Astrocyte of the hippocampus (primary cell): ENCODE measurements at regions not wholly inside any gene's neighbourhood (a gene's known extent, or its start where the extent isn't known, plus 50 kb on each side); places are given as distances from the start of the nearest gene placed in this dataset.
A peak's percentile ranks its signal among the peaks of the same experiment; 100 is the strongest.

ENCODE experiments used
- DNase-seq: peaks from one replicate; pipeline ENCODE4 v3.0.0; 2011; ENCODE audit warnings: low read depth, low spot score

GRCh38 chr9:75410405-75410804, 322.1 kb downstream of the OSTF1 start:
- no peak for DNase-seq

DNA sequence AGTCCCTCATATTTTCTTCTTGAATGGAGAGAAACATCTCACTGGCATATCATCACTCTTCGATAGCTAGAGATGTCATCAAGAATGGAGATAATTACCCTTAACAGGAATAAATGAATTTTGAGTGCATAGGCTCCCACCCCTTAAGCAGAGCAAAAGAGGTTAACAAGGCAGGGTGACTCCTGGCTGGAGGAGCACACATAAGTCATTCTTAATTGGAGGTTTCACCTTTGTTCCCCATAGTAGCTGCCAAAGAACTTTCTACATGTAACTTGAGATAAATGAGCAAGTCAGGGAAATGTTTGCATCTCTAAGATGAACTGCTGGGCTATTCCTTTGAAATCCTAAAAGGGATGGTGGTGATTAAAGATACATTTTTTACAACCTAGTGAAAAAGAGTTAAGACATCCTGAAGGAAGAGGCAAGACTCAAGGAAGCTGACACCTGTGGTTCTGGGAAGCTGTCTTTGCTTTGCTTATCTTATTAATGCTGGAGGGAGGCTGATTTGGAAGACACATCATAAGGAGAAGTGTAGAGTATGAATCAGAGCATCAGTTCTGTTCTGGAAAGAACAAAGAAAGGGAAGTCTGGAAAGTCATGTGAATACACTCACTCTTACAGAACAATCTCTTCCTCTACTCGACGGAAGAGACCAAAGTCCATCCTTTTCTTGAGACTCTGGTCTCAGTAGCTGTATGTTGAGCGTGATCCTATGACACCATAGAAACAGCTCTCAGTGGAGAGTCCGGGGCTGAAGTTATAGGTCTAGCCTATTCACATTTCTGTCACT, 326.3 kb downstream of the OSTF1 start:
- DNase-seq: no peak

GRCh38 chr9:75417471-75417870, 329.2 kb downstream of the OSTF1 start:
- no peak for DNase-seq

DNA sequence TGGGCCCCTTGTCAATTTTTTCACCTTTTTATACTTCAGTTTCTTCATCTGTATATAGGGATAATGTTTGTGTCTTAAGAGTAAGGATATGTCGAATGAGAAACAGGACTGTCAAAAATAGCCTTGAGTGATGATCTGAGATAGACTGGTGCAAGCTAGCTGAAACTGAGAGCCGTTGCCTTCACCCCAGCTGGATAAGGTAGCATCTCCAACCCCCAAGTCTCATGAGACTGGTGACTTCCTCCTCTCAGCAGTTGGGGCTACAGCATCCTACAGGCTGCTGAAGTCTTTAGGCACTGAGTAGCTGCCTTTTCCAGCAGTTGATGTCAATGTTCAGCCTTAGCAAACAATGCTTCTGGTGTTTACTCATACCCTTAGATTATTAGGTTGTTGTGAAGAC, 330.2 kb downstream of the OSTF1 start:
- no peak for DNase-seq

- DNase-seq: no peak
Observed at GRCh38 chr9:75422944-75423522, 334.7 kb downstream of the OSTF1 start.

GRCh38 chr9:75429531-75430475, 341.5 kb downstream of the OSTF1 start:
- DNase-seq: no peak

- no peak for DNase-seq
Observed at GRCh38 chr9:75431375-75431774, 343.1 kb downstream of the OSTF1 start.

DNA sequence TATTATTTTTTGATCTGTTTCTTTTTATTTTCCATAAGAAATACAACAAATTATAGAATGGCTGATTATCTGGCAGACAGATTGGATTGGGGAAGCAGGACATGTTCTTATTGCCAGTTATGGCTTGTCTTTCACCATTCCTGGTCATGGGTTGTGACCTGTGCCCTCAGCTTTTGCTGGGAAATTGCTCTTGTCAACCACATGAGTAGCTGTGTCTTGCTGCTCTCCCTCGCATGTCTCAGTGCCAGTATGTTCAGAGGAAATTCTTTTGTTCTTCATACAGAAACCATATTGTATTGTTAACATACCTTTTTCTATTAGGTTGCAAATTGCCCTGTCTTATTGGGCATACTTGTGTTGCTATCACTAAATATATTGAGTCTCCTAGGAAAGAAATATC, 344.1 kb downstream of the OSTF1 start:
- no peak for DNase-seq

DNA sequence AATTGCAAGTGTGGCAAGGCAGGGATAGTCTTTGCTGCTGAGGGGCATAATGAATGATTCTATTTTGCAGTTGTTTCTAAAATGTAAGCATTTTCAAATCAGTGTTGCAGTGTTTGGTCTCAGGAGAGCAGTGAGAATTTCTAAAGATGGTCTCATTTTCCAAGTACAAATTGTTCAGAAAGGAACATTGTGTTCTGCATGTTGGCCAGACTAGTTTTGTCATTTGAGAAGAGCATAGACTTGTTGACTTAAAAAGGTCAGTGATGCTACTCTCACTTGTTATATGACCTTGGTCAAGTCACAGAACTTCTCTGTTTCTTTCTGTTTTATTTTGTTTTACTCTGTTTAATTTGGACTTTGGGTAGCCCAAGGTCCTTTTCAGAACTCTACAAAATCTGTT, 344.6 kb downstream of the OSTF1 start:
- no peak for DNase-seq

GRCh38 chr9:75438716-75439115, 350.4 kb downstream of the OSTF1 start:
- DNase-seq: no peak

GRCh38 chr9:75440914-75441313, 352.6 kb downstream of the OSTF1 start:
- no peak for DNase-seq

- DNase-seq: no peak
Observed at GRCh38 chr9:75445144-75445543, 356.8 kb downstream of the OSTF1 start.

- DNase-seq: no peak
Observed at GRCh38 chr9:75447281-75447680, 359.0 kb downstream of the OSTF1 start.

DNA sequence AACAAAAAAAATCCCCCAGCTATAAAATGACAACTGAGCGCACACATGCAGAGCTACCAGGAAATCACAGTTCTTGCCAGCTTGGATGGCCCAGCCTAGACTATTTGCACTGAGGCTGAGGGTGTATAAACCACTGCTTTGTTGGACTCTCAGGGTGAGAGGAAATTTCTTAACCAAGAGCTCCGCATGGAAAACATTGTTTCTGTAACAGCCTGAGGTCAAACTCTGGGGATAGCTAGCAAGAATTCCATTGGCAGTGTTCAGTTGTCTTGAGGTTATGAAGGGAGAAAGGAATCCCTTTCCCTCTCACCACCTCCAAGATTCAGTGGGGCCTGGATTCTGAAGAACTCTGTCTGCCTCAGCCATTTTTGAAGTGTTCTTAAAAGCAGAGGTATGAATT, 360.0 kb downstream of the OSTF1 start:
- peak; percentile 85 for DNase-seq

DNA sequence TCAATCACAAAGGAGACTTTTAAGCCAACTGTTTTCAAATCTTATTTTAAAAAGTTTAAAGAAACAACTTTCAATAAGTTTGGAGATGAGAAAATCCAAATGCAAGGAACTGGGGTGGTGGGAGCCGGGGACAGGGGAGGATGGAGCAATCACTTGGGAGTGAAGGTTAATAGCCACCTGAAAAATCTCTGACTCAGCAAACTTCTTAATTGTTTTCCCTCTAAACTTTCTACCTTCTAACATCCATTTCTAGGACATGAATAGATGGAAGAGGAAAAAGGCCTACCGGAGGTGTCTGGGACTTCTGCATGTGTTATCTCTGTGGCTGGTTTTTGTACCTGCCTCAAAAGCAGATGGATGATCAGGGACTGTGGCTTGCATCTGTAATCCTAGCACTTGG, 360.6 kb downstream of the OSTF1 start:
- DNase-seq: no peak

DNA sequence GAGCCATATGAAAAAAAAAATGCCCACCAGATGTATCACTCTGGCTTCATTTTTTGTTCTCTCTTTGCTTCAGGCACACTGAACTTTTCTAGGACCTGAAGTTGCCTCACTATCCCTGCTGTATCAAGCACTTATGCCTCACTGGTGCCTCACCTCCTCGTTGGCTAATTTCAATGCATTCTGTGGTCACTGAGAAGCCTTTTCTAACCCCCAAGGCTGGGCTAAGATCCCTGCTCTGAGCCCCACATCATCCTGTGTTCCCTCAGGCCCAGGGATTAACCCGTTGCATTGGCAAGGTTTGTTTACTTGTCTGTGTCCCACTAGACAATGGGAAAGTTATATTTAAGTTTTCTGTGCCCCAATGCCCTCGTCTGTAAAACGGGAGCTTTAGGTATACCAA, 362.7 kb downstream of the OSTF1 start:
- DNase-seq: peak; percentile 77

DNA sequence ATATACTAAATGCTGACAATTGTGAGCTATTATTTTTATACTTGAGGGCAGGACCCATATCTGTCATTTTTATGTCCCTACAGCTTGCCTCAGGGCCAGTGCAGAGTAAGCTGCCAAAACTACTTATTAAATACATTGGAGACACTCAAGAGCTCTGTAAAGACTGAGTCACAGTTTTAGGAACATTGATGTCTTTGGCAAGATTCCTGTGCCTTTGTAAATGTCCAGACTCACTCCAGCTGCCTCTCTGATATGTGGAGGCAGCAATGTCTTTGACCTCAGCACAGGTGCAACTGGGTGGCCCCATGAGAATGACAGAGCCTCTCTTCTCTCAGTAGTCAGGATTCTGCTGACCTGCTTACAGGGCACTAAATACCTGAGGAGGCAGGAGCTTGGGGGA, 363.2 kb downstream of the OSTF1 start:
- peak; percentile 73 for DNase-seq

DNA sequence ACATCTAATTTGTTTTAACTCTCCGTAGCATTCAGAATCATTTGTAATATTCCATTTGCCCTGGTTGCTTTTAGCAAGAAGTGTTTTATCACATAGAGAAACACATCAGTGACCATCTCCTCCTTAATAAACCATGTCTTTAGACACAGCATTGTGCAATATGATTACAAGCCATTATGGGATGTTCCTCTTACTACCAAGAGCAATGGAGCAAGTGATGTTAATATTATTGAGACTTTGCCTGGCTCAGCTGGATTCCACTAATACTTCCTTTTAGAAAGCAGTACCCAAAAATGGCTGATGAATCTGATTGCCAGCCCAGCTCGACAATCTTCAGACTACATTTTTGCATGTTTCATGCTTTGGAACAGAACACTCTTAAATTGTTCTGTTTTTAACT, 364.2 kb downstream of the OSTF1 start:
- DNase-seq: no peak

DNA sequence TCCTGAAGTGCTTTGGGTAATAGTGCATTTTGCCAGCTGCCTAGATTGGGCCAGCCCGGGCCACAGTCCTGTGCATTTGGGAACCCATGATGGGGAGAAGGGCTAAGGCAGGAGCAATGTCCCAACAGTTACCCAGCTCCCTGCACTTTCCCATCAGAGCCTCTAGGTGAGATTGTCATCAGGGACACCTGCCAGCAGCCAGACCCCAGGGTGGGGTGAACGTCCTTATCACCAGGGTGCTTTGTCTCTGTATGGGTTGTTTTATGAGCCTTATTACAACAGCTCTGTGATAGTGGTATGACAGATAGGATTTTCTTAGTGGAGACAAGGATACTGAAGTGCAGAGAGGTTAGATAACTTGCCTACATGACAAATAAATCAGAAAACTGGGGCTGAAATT, 365.7 kb downstream of the OSTF1 start:
- no peak for DNase-seq

DNA sequence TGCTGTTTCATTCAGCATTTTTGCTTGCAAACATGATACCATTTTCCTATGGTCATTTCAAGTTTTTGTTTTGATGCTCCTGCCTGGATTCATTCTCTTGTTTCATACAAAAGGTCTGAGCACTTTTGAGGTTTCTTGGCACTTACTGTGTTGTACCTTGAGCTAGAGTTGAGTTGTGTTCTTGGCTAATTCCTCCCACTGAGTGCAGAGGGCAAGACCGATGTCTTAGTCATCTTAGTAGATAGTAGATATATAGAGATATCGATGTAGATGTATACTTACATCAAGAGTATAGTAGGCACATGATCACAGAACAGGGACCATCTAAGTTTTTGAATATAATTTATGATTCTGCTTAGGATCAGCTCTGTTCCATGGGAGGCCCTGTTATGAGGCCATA, 366.6 kb downstream of the OSTF1 start:
- no peak for DNase-seq

- peak; percentile 76 for DNase-seq
Observed at GRCh38 chr9:75455444-75455921, 367.2 kb downstream of the OSTF1 start.

DNA sequence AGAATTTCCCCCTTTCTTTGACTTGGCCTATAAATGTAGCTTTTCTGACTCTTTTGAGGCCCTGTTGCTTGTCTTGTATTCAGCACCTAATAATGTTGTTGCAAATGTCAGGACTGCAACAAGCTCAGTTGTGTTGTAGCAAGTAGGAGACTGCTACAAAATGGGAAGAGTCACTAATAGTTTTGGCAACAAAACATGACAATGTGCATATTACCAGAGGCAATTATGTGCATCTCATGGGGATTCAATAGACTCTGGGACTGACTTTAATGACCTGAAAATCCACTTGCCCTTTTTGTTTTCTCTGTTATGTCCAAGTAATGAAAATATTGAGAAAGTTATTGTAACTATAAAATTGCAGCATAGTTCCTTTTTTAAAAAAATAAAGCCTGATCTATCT, 368.4 kb downstream of the OSTF1 start:
- DNase-seq: no peak
